A549 (cell line): ENCODE measurements at regions not wholly inside any gene's neighbourhood (a gene's known extent, or its start where the extent isn't known, plus 50 kb on each side); places are given as distances from the start of the nearest gene placed in this dataset.

Experiments
- ATAC-seq, 2 experiments: fragments of 200-7000 bp in 1 of 2; fragments of >200 bp in 1 of 2; cut with Nextera tagmentation in 1 of 2; cut with Tn5 transposase in 1 of 2; 3 replicates each; pipeline versions ENCODE4 v1.8.0 to v1.9.1; 2018 to 2020; ENCODE audit warnings: mild to moderate bottlenecking in 1 of 2, moderate library complexity in 1 of 2
- CTCF ChIA-PET: fragments of 300-600 bp; sonication (Branson Sonifier 250); formaldehyde crosslinking; extraction: SDS; loops from one replicate; lab custom pipeline; 2021; ENCODE audit warnings: antibody characterized with exemption, inconsistent platforms; lab: Yijun Ruan, JAX
- POLR2A ChIA-PET: fragments of 350-600 bp; formaldehyde crosslinking; extraction: SDS; loops from one replicate; lab custom pipeline; 2021; ENCODE audit warnings: antibody characterized with exemption, inconsistent platforms; lab: Yijun Ruan, JAX
- DNase-seq, 2 experiments: peaks; one replicate each; pipeline versions ENCODE4 v3.0.0 to v3.0.0-alpha.2; 2011 to 2016; ENCODE audit warnings: low read depth in 1 of 2, low spot score in 1 of 2
- FAIRE-seq: peaks from 2 replicates; lab custom pipeline; 2011; peaks lifted over from hg19 to GRCh38; lab: Jason Lieb, UNC
- H3K27ac ChIP-seq, 2 experiments: fragments of >200 bp; sonication (Bioruptor Twin); formaldehyde crosslinking; 3 replicates each; pipeline ENCODE4 v1.5.1; 2016 to 2017
- H3K4me1 ChIP-seq: fragments of >200 bp; sonication (Bioruptor Twin); formaldehyde crosslinking; 3 replicates; pipeline ENCODE4 v1.6.1; 2016
- H3K4me2 ChIP-seq: fragments of >200 bp; sonication (Bioruptor Twin); formaldehyde crosslinking; 3 replicates; pipeline ENCODE4 v1.6.1; 2016
- H3K4me3 ChIP-seq: fragments of >200 bp; sonication (Bioruptor Twin); formaldehyde crosslinking; 3 replicates; pipeline ENCODE4 v1.5.1; 2016
- H3K9me3 ChIP-seq: fragments of >200 bp; sonication (Bioruptor Twin); formaldehyde crosslinking; 3 replicates; pipeline ENCODE4 v1.6.1; 2016
- ATOH8 ChIP-seq: fragments of 250-450 bp; sonication (Bioruptor Pico); IDR thresholded peaks from 2 replicates; pipeline ENCODE4 v1.5.0; 2020; ENCODE audit warnings: low read depth, mild to moderate bottlenecking, moderate library complexity
- BHLHE40 ChIP-seq: IDR thresholded peaks from 2 replicates; pipeline ENCODE4 v1.6.1; 2012; ENCODE audit warnings: low read depth, low read length, inconsistent platforms
- CBX2 ChIP-seq: fragments of 200-600 bp; sonication (generic); IDR thresholded peaks from 2 replicates; pipeline ENCODE4 v1.6.1; 2016; ENCODE audit warnings: low read depth, mild to moderate bottlenecking, borderline replicate concordance
- CBX8 ChIP-seq: fragments of 200-600 bp; sonication (generic); IDR thresholded peaks from 2 replicates; pipeline ENCODE4 v1.6.1; 2016
- CHD2 ChIP-seq: fragments of 150-350 bp; IDR thresholded peaks from 2 replicates; pipeline ENCODE4 v1.6.1; 2014; ENCODE audit warnings: low read length; ENCODE audit not compliant: partially characterized antibody
- CHD4 ChIP-seq: fragments of 200-600 bp; sonication (generic); IDR thresholded peaks from 2 replicates; pipeline ENCODE4 v1.6.1; 2016; ENCODE audit warnings: antibody characterized with exemption, mild to moderate bottlenecking, borderline replicate concordance
- CTCF ChIP-seq: fragments of >200 bp; sonication (Bioruptor Twin); formaldehyde crosslinking; IDR thresholded peaks from 3 replicates; pipeline ENCODE4 v1.5.1; 2016
- E2F6 ChIP-seq: IDR thresholded peaks from 2 replicates; pipeline ENCODE4 v1.6.1; 2012; ENCODE audit warnings: low read depth, borderline replicate concordance
- ELK1 ChIP-seq: fragments of 150-350 bp; IDR thresholded peaks from 2 replicates; pipeline ENCODE4 v1.6.1; 2014; ENCODE audit warnings: low read depth, mild to moderate bottlenecking, low read length
- EP300 ChIP-seq, 2 experiments: fragments of >200 bp; sonication (Bioruptor Twin); formaldehyde crosslinking; IDR thresholded peaks; 2 replicates in 1 of 2; 3 replicates in 1 of 2; pipeline ENCODE4 v1.6.1; 2016 to 2017
- FOSB ChIP-seq: fragments of 250-450 bp; sonication (Bioruptor Pico); IDR thresholded peaks from 2 replicates; pipeline ENCODE4 v1.5.0; 2020; ENCODE audit warnings: mild to moderate bottlenecking, moderate library complexity
- FOSL2 ChIP-seq, 2 experiments: fragments of 450-650 bp in 1 of 2; fragments of >200 bp in 1 of 2; sonication (Bioruptor Twin) in 1 of 2; formaldehyde crosslinking; IDR thresholded peaks; 2 replicates each; pipeline versions ENCODE4 v1.5.0 to v1.6.1; 2016 to 2020; ENCODE audit warnings: mild to moderate bottlenecking in 1 of 2, moderate library complexity in 1 of 2
- FOXS1 ChIP-seq: fragments of 250-450 bp; sonication (Bioruptor Pico); IDR thresholded peaks from 2 replicates; pipeline ENCODE4 v1.5.0; 2020; ENCODE audit warnings: mild to moderate bottlenecking, moderate library complexity
- GATA3 ChIP-seq: IDR thresholded peaks from 2 replicates; pipeline ENCODE4 v1.6.1; 2012; ENCODE audit warnings: borderline replicate concordance
- HDAC2 ChIP-seq: fragments of 200-600 bp; sonication (generic); IDR thresholded peaks from 2 replicates; pipeline ENCODE4 v1.6.1; 2016
- HMGXB4 ChIP-seq: fragments of 250-450 bp; sonication (Bioruptor Pico); IDR thresholded peaks from 2 replicates; pipeline ENCODE4 v1.5.0; 2021; ENCODE audit warnings: mild to moderate bottlenecking, moderate library complexity, borderline replicate concordance
- HOXB13 ChIP-seq: fragments of 250-450 bp; sonication (Bioruptor Pico); IDR thresholded peaks from 2 replicates; pipeline ENCODE4 v1.5.0; 2020; ENCODE audit warnings: low read depth, mild to moderate bottlenecking, moderate library complexity
- JUNB ChIP-seq: fragments of >200 bp; sonication (Bioruptor Twin); formaldehyde crosslinking; IDR thresholded peaks from 2 replicates; pipeline ENCODE4 v1.6.1; 2016
- KDM5A ChIP-seq: fragments of 200-600 bp; sonication (generic); IDR thresholded peaks from 2 replicates; pipeline ENCODE4 v1.6.1; 2016; ENCODE audit warnings: antibody characterized with exemption, mild to moderate bottlenecking
- MAZ ChIP-seq: fragments of 150-350 bp; IDR thresholded peaks from 2 replicates; pipeline ENCODE4 v1.6.1; 2014; ENCODE audit warnings: antibody characterized with exemption, low read depth, low read length, borderline replicate concordance
- MYC ChIP-seq: IDR thresholded peaks from 2 replicates; pipeline ENCODE4 v1.6.1; 2012; ENCODE audit warnings: mild to moderate bottlenecking, inconsistent platforms, low read length, improper control_type of control experiment, borderline replicate concordance
- PBX3 ChIP-seq: IDR thresholded peaks from 2 replicates; pipeline ENCODE4 v1.6.1; 2012
- RARB ChIP-seq: fragments of 250-450 bp; sonication (Bioruptor Pico); IDR thresholded peaks from 2 replicates; pipeline ENCODE4 v1.8.0; 2021; ENCODE audit warnings: mild to moderate bottlenecking, moderate library complexity
- SMC3 ChIP-seq: fragments of >200 bp; sonication (Bioruptor Twin); formaldehyde crosslinking; IDR thresholded peaks from 3 replicates; pipeline ENCODE4 v1.6.1; 2018; ENCODE audit warnings: inconsistent platforms
- TFCP2L1 ChIP-seq: fragments of 250-450 bp; sonication (Bioruptor Pico); IDR thresholded peaks from 2 replicates; pipeline ENCODE4 v1.5.0; 2021; ENCODE audit warnings: mild to moderate bottlenecking
- ZFP36 ChIP-seq: fragments of 450-650 bp; IDR thresholded peaks from 2 replicates; pipeline ENCODE4 v1.6.1; 2014; ENCODE audit warnings: borderline replicate concordance; ENCODE audit not compliant: partially characterized antibody
- WGBS: methylation state at CpG from one replicate; pipeline ENCODE4 v1.1.6; 2017; ENCODE audit errors: missing lambda C conversion rate; 5-methylcytosine and 5-hydroxymethylcytosine counted together

- TF ChIP-seq E2F6, result no peak
- no peak for TF ChIP-seq HOXB13
- no peak for TF ChIP-seq GATA3
- no peak for TF ChIP-seq MAZ
- no peak for TF ChIP-seq HDAC2
- TF ChIP-seq FOSB, result no peak
- no peak for TF ChIP-seq CHD4
- no peak for TF ChIP-seq JUNB
- no peak for TF ChIP-seq ZFP36
- no peak for TF ChIP-seq ELK1
- no peak for TF ChIP-seq TFCP2L1 (CRISPR knock-in tag)
- ATAC-seq (no peak), DNase-seq (no peak), FAIRE-seq (no peak)
- Histone ChIP-seq H3K27ac (no peak overlapping the region), H3K4me3 (no peak overlapping the region), H3K4me1 (no peaks in the 10 kb centered on the region), H3K9me3 (no peaks in the 10 kb centered on the region), H3K4me2 (no peak overlapping the region)
- CTCF ChIA-PET, result no interaction called here
- POLR2A ChIA-PET, result no interaction called here
Measured at GRCh38 chr7:11985376-11985775, 153.4 kb upstream of the THSD7A start.

- Histone ChIP-seq H3K9me3 (no peaks in the 10 kb centered on the region), H3K4me3 (no peak overlapping the region), H3K27ac (no peak overlapping the region), H3K4me2 (no peak overlapping the region), H3K4me1 (no peaks in the 10 kb centered on the region)
- no peak for ATAC-seq
- CTCF ChIA-PET, result no interaction called here
- WGBS, result 27% methylated on average over 3 of the region's 3 CpGs
- no peak for DNase-seq
- no peak for FAIRE-seq
- TF ChIP-seq ATOH8 (CRISPR knock-in tag) (no peak), FOSB (no peak), CHD2 (no peak), FOSL2 (IDR thresholded peaks at IDR 0.05) (no peak), FOSL2 (CRISPR knock-in tag; IDR thresholded peaks at IDR 0.05) (no peak), SMC3 (no peak), KDM5A (no peak), CTCF (no peak), EP300 (IDR thresholded peaks at IDR 0.05) (no peak), HOXB13 (no peak), CBX2 (no peak), GATA3 (no peak), FOXS1 (CRISPR knock-in tag) (no peak), CHD4 (no peak), RARB (CRISPR knock-in tag) (no peak), BHLHE40 (no peak), MYC (no peak), HMGXB4 (CRISPR knock-in tag) (no peak), PBX3 (no peak), CBX8 (no peak)
- TF ChIP-seq, all 56 proteins: peak for 0
- POLR2A ChIA-PET, result no interaction called here
Measured at GRCh38 chr7:11985971-11986370, 154.0 kb upstream of the THSD7A start.
